Calu3 (cell line): ENCODE measurements at regions not wholly inside any gene's neighbourhood (a gene's known extent, or its start where the extent isn't known, plus 50 kb on each side); places are given as distances from the start of the nearest gene placed in this dataset.

Experiments used
- BruUV-seq: library from RNA; stranded (reverse); fragments of 400-500 nt; replicated peaks from 2 replicates; lab custom pipeline; 2021; lab: Mats Ljungman, UMichigan
- CTCF ChIA-PET: fragments of 300-600 bp; sonication (Branson Sonifier 250); formaldehyde crosslinking; loops from one replicate; lab custom pipeline; 2022; ENCODE audit warnings: antibody characterized with exemption; lab: Charles Lee
- DNase-seq: peaks from one replicate; pipeline ENCODE4 v3.0.0; 2022
- H3K27ac Mint-ChIP-seq: one replicate; pipeline ENCODE4 v1.8.0; 2022; ENCODE audit warnings: mixed read lengths; ENCODE audit not compliant: unreplicated experiment
- H3K27me3 Mint-ChIP-seq: one replicate; pipeline ENCODE4 v1.8.0; 2022; ENCODE audit warnings: mixed read lengths; ENCODE audit not compliant: unreplicated experiment
- H3K36me3 Mint-ChIP-seq: one replicate; pipeline ENCODE4 v1.8.0; 2022; ENCODE audit warnings: mild to moderate bottlenecking, moderate library complexity, mixed read lengths; ENCODE audit not compliant: insufficient read depth, unreplicated experiment
- H3K4me1 Mint-ChIP-seq: one replicate; pipeline ENCODE4 v1.8.0; 2022; ENCODE audit warnings: mild to moderate bottlenecking, low read depth, mixed read lengths; ENCODE audit not compliant: unreplicated experiment
- H3K4me3 Mint-ChIP-seq: one replicate; pipeline ENCODE4 v1.8.0; 2022; ENCODE audit warnings: mild to moderate bottlenecking, low read depth, moderate library complexity, mixed read lengths; ENCODE audit not compliant: unreplicated experiment
- H3K9me3 Mint-ChIP-seq: one replicate; pipeline ENCODE4 v1.8.0; 2022; ENCODE audit warnings: low read depth, mixed read lengths; ENCODE audit not compliant: unreplicated experiment
- CTCF ChIP-seq: fragments of 200-600 bp; IDR thresholded peaks from one replicate; pipeline ENCODE4 v1.8.0; 2022; ENCODE audit warnings: antibody characterized with exemption; ENCODE audit not compliant: unreplicated experiment
- intact Hi-C: fragments of 100-400 bp; cut with micrococcal nuclease; formaldehyde crosslinking; loops from one replicate; pipeline ENCODE4 v1.10.0; 2022; ENCODE audit not compliant: unreplicated experiment

- peaks cover 13% of the 10 kb centered on the region for H3K4me1 Mint-ChIP-seq
- peak overlapping the region; percentile 62 for H3K27ac Mint-ChIP-seq
- intact Hi-C loops: no loop called here
- peak; percentile 19 for DNase-seq
- H3K27me3 Mint-ChIP-seq: no peaks in the 10 kb centered on the region
- CTCF ChIA-PET: no interaction called here
- H3K9me3 Mint-ChIP-seq: peaks cover 3% of the 10 kb centered on the region
- H3K4me3 Mint-ChIP-seq: peak overlapping the region; percentile 61
- no peak for TF ChIP-seq CTCF
- no peaks in the 10 kb centered on the region for H3K36me3 Mint-ChIP-seq
- no TSS peak for BruUV-seq
Observed at GRCh38 chr4:178165251-178165950, 723.2 kb upstream of the AGA start.

- peak overlapping the region; percentile 62 for H3K27ac Mint-ChIP-seq
- no peak for DNase-seq
- H3K9me3 Mint-ChIP-seq: peaks cover 3% of the 10 kb centered on the region
- H3K4me3 Mint-ChIP-seq: peak overlapping the region; percentile 61
- no peaks in the 10 kb centered on the region for H3K36me3 Mint-ChIP-seq
- no TSS peak for BruUV-seq
- H3K4me1 Mint-ChIP-seq: peaks cover 13% of the 10 kb centered on the region
- no peaks in the 10 kb centered on the region for H3K27me3 Mint-ChIP-seq
- intact Hi-C loops: no loop called here
- CTCF ChIA-PET: no interaction called here
- TF ChIP-seq CTCF: no peak
Observed at GRCh38 chr4:178165951-178166308, 723.7 kb upstream of the AGA start.

- H3K27me3 Mint-ChIP-seq: no peaks in the 10 kb centered on the region
- no peaks in the 10 kb centered on the region for H3K36me3 Mint-ChIP-seq
- no peaks in the 10 kb centered on the region for H3K9me3 Mint-ChIP-seq
- no peak for DNase-seq
- CTCF ChIA-PET: no interaction called here
- no peak overlapping the region for H3K4me3 Mint-ChIP-seq
- no TSS peak for BruUV-seq
- no peaks in the 10 kb centered on the region for H3K4me1 Mint-ChIP-seq
- no peak overlapping the region for H3K27ac Mint-ChIP-seq
- TF ChIP-seq CTCF: no peak
- intact Hi-C loops: no loop called here
Observed at GRCh38 chr4:178173771-178174170, 731.5 kb upstream of the AGA start.

GRCh38 chr4:178174756-178175155, 732.5 kb upstream of the AGA start:
- no peak for DNase-seq
- Mint-ChIP-seq H3K27ac (no peak overlapping the region), H3K4me3 (no peak overlapping the region), H3K27me3 (no peaks in the 10 kb centered on the region), H3K9me3 (no peaks in the 10 kb centered on the region), H3K4me1 (no peaks in the 10 kb centered on the region), H3K36me3 (no peaks in the 10 kb centered on the region)
- intact Hi-C loops: no loop called here
- CTCF ChIA-PET: no interaction called here
- no peak for TF ChIP-seq CTCF
- BruUV-seq: no TSS peak
